Stimulated activated CD8-positive, alpha-beta memory T cell treated with anti-CD3 and anti-CD28 coated beads, Interleukin-15, amount 100 ng/mL, for 4 hours (primary cell): ENCODE measurements at regions not wholly inside any gene's neighbourhood (a gene's known extent, or its start where the extent isn't known, plus 50 kb on each side); places are given as distances from the start of the nearest gene placed in this dataset.
"Not testable (repeated sequence)": the region's sequence is repeated elsewhere in the genome, so short reads cannot be mapped to it uniquely, and the experiment has no call there.

ENCODE experiments used
- DNase-seq, 2 donors: peaks; one replicate each; pipeline ENCODE4 v3.0.0-alpha.2; 2020; ENCODE audit warnings: low read depth in 2 of 2

DNA sequence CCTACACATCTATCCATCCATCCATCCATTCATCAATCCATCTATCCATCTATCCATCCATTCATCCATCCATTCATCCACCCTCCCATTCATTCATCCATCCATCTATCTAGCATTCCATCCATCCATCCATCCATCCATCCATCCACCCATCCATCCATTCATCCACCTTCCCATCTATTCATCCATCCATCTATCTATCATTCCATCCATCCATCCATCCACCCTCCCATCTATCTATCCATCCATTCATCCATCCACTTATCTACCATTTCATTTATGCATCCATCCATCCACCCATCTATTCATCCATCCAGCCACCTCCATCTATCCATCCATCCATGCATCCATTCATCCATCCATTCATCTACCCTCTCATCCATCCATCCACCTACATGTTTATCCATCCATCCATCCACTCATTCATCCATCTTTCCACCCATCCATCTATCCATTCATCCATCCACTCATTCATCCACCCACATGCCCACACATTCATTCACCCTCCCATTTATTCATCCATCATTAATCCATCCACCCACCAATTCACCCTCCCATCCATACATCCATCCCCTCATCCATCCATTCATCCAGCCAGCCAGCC is 258.5 kb downstream of the CRLF2 start:
- DNase-seq: no peak

DNA sequence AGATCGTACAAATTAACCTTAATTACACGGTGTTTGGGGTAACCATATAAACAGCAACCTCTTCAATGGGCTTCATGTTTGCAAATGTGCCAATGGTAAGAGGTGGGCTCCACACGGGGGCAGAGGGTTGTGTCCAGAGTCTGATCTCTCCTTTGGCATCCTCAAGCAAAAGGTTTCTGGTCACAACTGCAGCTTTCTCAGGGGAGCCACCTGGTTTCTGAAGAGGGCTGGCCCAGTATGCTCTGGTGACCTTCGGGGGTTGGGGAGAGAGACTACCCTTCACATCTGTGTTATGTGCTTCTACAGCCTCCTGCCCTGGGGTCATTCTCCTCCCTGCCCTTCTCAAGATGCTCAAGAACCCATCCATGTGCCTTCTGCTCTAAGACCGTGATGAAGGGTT is 259.6 kb downstream of the CRLF2 start:
- DNase-seq: no peak

DNA sequence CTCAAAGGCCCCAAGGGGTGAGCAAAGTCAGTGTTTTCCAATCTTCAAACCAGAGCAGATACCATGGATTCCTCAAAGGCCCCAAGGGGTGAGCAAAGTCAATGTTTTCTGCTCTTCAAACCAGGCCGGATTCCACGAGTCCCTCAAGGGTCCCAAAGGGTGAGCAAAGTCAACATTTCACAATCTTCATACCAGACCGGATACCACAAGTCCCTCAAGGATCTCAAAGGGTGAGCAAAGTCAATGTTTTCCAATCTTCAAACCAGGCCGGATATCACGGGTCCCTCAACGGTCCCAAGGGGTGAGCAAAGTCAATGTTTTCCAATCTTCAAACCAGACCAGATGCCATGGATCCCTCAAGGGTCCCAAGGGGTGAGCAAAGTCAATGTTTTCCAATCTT is 265.2 kb downstream of the CRLF2 start:
- not testable (repeated sequence) for DNase-seq

DNA sequence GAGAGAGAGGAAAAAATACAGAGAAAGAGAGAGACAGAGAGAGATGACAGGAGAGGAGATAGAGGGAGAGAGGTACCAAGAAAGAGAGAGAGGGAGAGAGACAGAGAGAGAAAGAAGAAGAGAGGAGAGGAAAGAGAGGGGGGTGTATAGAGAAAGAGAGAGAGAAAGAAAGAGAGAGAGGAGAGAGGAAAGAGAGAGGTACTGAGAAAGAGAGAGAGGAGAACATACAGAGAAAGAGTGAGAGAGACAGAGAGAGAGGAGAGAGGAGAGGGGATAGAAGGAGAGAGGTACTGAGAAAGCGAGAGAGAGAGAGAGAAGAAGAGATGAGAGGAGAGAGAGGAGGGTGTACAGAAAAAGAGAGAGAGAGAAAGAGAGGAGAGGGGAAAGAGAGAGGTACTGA is 269.4 kb downstream of the CRLF2 start:
- DNase-seq: no peak

DNA sequence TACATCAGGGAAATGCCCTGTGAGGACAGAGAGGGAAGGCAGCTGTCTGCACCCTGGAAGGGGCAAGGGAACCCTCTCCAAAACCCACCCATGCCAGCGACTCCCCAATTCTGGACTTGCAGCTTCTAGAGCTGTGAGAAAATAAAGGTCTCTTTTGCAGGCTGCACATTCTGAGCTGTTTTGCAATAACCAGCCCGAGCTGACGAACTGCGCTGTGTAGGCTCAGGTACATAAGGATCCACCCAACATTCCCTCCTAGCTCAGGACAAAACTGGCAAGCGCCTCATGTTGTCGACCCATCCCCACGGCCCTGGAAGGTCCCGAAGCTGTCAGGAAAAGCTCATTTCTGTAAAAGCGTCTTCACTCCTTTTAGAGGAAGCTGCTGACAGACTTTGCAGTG is 271.8 kb downstream of the CRLF2 start:
- no peak for DNase-seq

DNA sequence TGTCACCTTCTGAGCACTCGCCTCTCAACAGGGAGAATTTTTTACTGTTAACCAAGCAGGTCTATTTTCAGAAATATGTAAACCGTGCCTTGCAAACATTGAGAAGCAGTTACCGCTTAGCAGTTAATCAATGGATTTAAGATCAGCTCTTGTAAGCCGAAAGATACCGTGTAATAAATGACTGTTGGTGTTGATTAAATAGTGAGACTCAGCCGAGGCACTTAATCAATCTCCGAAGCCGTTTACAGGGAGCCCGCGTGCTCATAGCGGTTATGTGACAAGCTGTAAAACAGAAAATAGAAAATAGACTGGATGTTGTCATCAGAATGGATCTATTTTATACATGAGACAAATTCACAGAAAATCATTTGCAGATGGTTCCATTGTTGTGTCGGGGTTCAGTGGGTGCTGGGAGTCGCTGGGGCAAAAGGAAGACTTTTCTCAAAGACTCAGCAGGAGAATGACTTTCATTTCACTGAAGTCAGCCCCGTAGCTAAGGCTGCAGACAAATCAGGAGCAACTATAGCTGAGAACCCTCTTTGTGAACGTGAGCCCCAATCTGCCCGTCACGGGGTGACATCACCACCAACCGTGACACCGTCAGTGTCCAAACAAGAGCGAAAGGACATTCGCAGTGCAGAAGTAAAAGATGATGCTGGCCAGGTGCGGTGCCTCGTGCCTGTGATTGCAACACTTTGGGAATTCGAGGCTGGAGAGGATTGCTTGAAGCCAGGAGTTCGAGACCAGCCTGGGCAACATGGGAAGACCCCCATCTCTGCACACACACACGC is 275.3 kb downstream of the CRLF2 start:
- no peak for DNase-seq

DNA sequence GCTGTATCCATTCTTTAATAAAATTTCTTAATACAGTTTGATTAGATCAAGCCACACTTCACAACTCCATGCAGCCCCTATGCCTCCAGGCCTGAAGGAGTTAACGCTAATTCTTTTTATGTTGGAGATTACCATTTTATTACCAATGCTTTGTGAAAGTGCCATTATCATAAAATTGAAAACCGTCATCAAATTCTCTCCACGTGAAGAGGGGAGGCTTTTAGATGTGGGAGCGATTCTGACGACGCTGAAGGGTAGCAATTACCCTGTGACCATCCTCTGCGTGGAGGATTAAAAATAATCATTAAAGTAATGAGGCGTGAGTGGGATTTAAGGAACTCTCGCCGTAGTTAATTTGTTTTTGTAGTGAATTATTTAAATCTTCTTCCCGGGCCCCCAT is 278.8 kb downstream of the CRLF2 start:
- DNase-seq: no peak

DNA sequence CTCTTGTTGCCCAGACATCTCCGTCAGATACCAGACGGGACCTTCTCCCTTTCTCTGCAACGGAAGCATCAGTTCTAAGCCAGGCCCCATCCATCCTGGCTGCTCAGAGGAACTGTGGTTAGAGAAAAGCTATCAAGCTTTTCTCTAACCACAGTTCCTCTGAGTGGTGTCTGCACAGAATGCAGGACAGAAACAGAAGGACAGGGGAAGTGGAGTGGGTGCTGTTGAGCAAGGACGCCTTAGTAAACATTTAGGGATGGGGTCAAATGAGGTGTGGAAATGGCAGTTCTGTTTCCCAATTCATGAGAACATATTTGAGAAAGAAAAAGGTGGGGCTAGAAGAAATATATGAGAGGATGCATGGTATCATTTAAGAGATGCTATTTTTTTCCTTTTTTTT is 283.8 kb downstream of the CRLF2 start:
- no peak for DNase-seq

DNA sequence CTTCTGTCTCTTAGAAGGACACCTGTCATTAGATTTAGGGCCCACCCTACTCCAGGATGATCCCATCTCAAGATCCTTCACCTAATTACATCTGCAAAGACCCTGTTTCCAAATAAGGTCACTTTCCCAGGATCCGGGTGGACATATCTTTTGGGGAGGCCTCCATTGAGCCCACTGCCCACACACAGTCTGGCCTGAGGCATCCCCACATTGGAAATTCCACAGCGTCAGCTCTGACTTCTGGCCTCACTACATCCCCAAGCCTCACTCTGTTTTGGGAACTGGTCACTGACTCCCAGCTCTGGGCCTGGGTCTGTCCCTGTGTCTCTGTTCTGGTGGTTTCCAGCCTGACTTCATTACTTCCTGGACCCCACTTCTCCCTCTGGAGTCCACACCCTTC is 285.5 kb downstream of the CRLF2 start:
- no peak for DNase-seq

DNA sequence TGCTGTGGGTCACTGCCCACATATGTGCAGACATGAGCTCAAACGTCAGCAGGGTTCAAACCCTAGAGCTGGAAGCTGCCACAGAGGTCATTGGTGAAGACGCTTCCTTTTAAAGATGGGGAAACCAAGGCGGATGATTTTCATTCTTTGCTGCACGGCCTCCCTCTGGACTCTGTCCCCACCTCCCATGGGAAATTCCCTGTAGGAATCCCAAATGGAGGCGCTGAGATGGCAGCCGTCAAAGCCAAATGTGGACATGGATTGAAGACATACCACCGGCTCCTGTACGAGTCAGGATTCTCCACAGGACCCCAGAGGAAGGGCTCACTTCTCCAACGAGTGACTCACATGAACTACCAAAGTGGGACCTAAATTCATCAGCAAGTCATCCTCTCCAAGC is 286.4 kb downstream of the CRLF2 start:
- no peak for DNase-seq

DNA sequence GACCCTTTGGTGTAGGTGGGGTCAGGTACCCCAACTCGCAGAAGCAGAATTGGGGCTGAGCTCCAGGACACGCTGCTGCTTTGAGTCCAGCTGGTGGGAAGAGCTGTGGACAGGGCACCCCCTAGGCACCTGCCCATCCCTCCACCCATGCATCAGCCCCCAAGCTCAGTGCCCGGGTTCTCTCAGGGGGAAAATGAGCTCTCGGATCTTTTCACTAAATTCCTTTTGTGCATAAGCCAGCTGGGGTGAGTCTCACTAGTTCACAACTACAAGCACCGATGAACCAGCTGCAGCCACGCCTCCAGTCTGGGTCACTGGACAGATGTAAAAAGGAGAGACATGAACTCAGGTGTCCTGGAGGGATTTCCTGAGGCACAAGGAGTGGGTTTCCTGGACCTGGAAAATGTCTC is 286.8 kb downstream of the CRLF2 start:
- DNase-seq: no peak

DNA sequence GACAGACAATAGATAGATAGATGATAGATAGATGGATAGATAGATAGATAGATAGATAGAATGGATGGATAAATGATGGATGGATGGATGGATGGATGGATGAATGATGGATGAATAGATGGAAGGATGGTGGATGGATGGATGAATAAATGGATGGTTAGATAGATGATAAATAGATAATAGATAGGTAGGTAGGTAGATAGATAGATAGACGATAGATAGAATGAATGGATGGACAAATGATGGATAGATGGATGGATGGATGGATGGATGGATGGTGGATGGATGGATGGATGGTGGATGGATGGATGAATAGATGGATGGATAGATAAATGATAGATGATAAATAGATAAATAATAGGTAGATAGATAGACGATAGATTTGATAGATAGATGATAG is 287.4 kb downstream of the CRLF2 start:
- DNase-seq: no peak

DNA sequence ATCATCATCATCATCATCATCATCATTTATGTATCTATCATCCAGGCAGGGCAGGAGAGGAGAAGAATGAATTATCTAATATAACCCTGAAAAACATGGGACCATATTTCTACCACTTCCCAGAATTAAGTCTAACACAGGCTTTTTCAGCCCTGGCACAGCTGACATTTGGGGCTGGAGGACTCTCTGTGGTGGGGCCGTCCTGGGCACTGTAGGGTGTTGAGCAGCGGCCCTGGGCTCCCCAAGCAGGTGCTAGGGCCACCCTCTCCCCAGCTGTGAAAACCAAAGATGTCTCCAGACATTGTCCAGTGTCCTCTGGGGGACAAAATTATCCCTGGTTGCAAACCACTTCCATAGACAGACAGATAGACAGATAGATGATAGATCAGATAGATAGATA is 288.4 kb downstream of the CRLF2 start:
- DNase-seq: no peak

DNA sequence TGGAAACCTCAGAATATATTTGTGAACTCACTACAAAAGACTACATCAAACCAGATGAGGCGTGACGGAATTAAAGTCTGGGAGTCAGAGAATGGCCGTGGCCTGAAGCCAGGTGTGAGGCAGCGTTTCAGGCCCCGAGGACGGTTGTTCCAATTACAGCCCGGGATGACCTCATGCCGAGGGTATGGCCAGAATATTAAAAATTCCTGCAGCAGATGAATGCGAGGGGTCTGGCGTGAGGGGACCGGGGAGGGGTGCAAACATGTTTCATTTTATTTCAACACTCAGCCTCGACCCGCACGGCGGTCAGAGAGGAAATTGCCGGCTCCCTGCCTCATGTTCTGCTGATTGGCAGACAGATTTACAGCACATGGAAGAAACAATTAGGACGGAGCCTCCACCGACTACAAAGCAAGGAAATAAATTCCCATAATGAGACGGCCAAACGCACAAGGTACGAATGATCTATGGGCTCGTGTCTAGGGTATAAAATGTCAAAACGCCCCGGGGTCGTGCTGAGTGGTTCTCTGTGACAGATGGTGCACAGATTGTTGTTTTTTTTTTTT is 289.7 kb downstream of the SHOX start:
- no peak for DNase-seq

DNA sequence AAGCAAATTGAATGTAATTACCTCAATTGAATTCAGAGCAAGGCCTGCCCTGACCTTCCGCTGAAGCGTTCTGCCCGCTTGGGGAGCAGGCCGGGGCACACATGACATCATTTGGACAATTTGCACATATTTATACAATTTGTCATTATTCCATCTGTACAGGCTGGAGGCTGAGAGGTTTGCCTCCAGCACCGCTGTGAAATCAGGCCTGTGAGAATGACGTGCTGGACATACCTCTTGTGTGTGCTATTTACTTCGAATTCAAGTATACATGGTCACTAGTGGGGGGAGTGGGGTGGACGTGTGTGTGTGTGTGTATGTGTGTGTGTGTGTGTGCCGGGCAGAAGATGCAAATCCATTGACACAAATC is 285.6 kb downstream of the SHOX start:
- no peak for DNase-seq

DNA sequence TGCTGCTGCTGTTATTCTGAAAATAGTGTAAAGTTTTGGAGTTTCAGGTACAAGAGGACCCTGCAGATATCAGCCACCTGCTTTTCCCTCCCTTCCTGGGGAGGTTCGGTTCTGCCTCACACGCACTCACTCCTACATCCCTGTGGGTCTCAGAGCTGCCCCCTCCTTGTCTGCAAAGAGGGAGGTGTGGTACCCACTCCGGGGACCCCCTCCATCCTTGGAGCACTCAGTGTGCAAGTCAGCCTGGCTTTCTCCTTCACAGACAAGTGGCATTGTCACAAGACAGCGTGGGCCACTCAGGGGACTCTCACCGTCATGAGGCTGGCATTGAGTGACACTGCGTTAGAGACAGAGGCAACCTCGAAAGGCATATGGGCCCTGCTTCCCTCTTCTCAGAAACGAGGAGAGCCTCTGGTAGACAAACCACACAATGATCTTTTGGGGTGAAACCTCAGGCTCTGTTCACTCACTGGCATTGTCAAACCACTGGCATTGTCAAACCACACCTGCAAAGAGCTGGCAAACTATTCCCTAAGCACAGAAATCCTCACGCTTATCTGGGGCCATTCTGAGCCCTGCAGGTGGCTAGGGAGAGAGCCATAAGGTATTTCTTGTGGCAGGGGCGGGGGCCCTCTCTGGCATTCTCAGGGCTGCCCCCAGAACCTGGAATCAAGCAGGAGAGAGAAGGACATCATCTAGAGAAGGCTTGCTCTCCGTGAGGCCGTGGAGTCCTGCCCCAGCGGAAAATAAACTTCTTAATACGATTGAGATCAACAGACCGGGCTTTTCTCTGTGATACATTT is 285.0 kb downstream of the SHOX start:
- DNase-seq: no peak

DNA sequence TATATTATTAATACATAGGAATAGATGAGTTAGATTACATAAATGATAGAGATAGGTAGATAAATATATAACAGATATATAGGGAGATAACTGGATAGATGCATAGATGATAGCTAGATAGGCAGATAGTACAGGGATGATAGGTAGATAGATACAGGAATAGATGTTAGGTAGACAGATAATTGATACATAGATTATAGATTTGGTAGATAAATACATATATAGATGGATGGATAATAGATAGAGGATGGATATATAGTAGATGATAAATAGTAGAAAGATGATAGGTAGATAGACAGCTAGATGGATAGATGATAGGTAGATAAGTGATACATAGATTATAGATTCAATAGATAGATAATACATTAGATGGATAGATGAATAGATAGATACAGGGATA is 283.6 kb downstream of the SHOX start:
- no peak for DNase-seq

DNA sequence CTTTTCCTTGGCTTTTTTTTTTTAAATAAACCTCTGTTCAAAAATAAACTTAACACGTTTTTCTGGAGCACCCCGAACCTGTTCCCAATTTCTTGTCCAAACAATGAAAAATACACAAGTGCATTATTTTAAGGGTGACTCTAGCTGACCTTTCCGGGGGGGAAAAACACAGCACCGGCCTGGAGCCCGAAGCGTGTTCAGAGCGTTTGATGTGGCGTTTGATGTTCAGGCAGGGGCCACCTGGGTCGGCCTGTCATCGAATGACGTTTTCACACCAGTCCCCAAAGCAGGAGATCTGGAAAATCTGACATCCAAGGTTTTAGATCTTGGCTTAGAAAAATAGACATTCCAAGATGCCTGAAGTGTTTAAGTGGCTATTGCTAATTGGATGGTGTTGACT is 282.1 kb downstream of the SHOX start:
- DNase-seq: no peak

DNA sequence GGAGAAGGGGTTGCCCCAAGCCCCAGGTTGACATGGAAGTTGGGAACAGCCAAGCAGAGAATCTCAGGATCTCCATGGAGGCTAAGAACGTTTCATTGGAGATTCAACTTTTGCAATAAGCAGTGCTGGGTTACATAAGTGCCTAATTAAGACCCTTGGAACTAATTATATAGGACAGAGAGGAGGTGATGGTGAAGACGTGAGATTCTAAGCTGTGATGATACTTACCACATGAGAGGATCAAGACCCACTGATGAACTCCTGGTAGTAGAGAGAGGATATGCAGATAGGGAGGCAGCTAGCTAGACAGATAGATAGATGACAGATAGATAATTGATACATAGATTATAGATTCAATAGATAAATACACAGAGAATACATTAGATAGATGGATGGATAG is 278.5 kb downstream of the SHOX start:
- DNase-seq: not testable (repeated sequence)

DNA sequence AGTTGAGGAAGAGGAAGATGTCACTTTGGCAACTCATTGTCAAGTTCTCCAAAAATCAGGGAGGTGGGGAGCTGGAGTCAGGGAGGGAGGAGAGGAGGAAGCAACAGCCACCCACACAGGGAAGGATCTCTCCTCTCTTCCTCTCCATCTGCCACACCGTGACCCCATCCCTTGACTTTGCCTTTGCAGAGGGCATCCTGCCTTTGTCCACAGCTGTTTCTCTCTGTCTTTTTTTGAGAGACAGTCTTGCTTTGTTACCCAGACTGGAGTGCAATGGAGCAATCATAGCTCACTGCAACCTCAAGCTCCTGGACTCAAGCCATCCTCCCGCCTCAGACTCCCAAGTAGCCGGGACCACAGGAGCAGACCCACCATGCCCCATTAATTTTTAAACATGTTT is 276.0 kb downstream of the SHOX start:
- DNase-seq: no peak

DNA sequence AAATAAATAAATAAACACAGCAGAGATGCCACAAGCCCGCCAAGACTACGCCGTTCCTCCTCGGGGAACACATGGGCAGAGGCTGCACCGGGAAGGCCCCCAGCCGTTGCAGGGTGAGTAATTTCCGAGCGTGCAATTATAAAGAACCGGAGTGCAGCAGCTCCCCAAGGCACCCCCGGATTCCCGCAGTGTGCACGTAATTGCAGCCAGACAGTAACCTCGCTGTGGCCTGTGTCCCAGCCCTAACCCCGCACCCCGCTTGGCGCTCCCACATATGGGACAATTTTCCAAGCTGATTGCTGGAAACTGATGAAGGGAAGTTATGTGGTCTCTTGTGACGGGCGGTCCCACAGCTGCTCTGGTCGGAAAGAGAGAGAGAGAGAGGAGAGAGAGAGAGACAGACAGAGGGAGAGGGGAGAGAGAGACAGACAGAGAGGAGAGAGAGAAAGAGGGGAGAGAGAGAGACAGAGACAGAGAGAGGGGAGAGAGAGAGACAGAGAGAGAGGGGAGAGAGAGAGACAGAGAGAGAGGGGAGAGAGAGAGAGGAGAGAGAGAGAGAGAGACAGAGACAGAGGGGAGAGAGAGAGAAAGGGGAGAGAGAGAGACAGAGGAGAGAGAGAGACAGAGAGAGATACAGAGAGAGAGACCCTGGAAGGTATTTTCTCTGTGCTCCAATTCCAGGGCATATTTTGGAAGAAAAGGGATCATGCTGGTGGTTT is 275.4 kb downstream of the SHOX start:
- DNase-seq: no peak

DNA sequence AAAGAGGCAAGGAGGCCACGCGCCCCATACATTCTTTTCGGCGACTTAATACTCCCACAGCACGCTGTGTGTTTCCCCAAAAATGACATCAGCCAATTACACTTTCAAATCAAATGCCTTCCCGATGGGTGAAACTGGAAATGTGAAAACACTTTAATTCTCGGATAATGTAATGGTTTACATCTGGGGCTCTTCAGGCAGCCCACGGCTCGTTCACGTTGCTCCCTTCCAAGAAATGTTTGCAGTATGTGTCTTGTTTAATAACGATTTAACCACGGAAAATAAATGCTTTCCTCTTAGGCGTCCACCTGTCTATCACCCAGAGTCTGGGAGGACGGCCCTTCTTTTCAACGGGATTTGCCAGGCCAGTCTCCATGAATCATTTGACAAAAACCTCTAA is 272.5 kb downstream of the SHOX start:
- DNase-seq: no peak
